Vagina (tissue), 2 donors: ENCODE measurements at regions not wholly inside any gene's neighbourhood (a gene's known extent, or its start where the extent isn't known, plus 50 kb on each side); places are given as distances from the start of the nearest gene placed in this dataset.

Experiments used
- POLR2A ChIP-seq, 2 donors: fragments of 450-650 bp; IDR thresholded peaks; one replicate each; pipeline ENCODE4 v1.6.1; 2017; ENCODE audit warnings: antibody characterized with exemption in 2 of 2, mild to moderate bottlenecking in 2 of 2, moderate library complexity in 2 of 2
- POLR2AphosphoS5 ChIP-seq, 2 donors: sonication (generic); formaldehyde crosslinking; IDR thresholded peaks; one replicate each; pipeline ENCODE4 v1.9.0; 2017; ENCODE audit warnings: antibody characterized with exemption in 2 of 2, mild to moderate bottlenecking in 2 of 2, low read depth in 1 of 2; ENCODE audit not compliant: insufficient read depth in 1 of 2
- TF ChIP-seq, protein P1 (sequence below), 3 experiments: fragments of 450-650 bp in 2 of 3; fragments of 200-600 bp in 1 of 3; sonication (generic) in 1 of 3; IDR thresholded peaks; one replicate each; pipeline ENCODE4 v1.5.1; 2017 to 2019; ENCODE audit warnings: antibody characterized with exemption in 3 of 3, mild to moderate bottlenecking in 2 of 3, moderate library complexity in 2 of 3

- TF ChIP-seq, protein P1, sequence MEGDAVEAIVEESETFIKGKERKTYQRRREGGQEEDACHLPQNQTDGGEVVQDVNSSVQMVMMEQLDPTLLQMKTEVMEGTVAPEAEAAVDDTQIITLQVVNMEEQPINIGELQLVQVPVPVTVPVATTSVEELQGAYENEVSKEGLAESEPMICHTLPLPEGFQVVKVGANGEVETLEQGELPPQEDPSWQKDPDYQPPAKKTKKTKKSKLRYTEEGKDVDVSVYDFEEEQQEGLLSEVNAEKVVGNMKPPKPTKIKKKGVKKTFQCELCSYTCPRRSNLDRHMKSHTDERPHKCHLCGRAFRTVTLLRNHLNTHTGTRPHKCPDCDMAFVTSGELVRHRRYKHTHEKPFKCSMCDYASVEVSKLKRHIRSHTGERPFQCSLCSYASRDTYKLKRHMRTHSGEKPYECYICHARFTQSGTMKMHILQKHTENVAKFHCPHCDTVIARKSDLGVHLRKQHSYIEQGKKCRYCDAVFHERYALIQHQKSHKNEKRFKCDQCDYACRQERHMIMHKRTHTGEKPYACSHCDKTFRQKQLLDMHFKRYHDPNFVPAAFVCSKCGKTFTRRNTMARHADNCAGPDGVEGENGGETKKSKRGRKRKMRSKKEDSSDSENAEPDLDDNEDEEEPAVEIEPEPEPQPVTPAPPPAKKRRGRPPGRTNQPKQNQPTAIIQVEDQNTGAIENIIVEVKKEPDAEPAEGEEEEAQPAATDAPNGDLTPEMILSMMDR (IDR thresholded peaks at IDR 0.05) = no peak
- no peak for TF ChIP-seq POLR2A (IDR thresholded peaks at IDR 0.05)
- TF ChIP-seq POLR2AphosphoS5 (IDR thresholded peaks at IDR 0.05; ENCODE audit: insufficient read depth in 1 of 2, low read depth in 1 of 2) = no peak
Measured at GRCh38 chr7:155943251-155943899, 131.1 kb upstream of the SHH start.
